Stimulated activated CD4-positive, alpha-beta T cell treated with anti-CD3 and anti-CD28 coated beads, Interleukin-2, amount 100 ng/mL, for 48 hours (primary cell): ENCODE measurements at regions not wholly inside any gene's neighbourhood (a gene's known extent, or its start where the extent isn't known, plus 50 kb on each side); places are given as distances from the start of the nearest gene placed in this dataset.
"Not testable (repeated sequence)": the region's sequence is repeated elsewhere in the genome, so short reads cannot be mapped to it uniquely, and the experiment has no call there.

Source experiments
- DNase-seq, 2 donors: peaks; one replicate each; pipeline ENCODE4 v3.0.0-alpha.2; 2020

- no peak for DNase-seq
These were observed 143.2 kb upstream of the TLE3 start for GRCh38 chr15:70240820-70241430.

- DNase-seq: no peak
These were observed 142.4 kb upstream of the TLE3 start for GRCh38 chr15:70240082-70240481.

DNA sequence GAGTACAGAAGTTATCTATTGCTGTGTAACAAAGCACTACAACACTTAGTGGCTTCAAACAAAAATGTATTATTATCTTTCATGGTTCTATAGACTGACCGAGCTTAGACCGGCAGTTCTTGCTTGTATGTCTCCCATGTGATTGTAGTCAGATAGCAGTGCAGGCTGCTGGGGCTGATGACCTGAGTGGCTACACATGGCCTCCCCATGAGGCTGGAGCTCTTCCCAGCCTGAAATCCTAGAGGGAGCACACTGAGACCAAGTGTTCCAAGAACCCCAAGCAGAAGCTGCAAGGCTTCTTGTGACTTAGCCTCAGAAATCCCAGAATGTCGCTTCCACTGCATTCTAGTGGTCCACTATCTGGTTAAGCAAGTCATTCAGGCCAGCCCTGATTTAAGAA, 141.2 kb upstream of the TLE3 start:
- DNase-seq: no peak

- DNase-seq: no peak
These were observed 139.9 kb upstream of the TLE3 start for GRCh38 chr15:70237626-70238025.

DNA sequence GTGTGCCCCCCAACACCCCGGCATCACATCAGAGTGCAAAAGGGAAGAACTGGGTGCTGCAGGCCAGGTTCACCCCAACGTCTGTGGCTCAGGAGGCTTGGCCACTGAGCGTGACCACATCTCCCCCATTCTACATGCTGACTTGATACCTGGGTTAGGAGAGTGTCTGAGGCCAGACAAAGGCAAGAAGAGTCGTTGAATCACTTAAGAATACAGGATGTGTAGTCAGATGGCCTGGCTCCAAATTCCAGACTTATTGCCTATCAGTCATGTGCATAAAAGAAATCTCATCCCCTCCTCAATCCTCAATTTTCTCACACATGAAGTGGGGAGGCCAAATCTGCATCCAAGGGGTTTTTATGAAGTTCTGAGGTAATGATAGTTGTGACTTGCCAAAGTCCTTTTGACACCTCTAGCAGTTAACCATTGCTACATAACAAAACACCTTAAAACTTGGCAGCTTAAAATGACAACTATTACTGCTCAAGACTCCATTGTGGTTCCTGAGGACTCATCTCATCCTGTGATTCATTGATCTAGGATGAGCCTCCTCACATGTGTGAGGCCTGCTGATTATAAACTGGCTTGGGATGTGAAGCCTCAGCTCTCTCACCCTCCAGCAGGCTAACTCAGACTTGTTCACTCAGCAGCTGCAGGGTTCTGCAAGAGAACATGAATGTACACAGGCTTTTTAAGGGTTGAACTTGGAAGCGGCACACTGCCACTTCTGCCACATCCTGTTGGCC, 138.8 kb upstream of the TLE3 start:
- no peak for DNase-seq

- DNase-seq: no peak
These were observed 137.6 kb upstream of the TLE3 start for GRCh38 chr15:70235347-70235746.

DNA sequence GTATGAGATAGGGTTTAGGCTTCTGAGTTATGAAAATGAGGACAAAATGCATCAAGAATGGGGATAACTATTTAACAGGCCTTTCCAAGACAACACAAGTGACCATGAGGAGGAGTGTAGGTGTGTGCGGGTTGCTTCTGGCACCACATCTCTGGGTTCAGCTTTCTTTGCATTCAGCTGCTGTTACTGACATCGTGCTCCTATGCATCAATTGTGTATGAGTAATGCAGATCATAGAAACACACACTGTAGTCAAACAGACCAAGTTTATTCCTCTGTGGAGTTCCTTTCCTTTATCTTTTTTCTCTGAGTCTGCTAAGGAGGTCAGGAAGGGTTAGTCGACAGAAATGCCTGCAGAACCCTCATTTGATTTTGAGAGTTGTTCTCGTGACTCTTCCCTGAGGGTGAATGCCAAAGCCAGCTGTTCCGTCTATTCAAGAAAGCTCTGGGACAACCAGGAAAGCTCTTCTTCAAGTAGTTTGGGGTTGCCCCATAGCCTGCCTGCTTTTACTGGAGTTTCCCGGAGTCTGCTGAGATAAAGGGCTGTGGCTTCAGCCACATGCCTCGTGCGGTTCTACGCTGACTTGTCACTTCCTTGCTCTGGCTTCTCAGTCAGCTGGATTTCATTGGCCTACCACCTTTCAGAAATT, 136.7 kb upstream of the TLE3 start:
- no peak for DNase-seq

DNA sequence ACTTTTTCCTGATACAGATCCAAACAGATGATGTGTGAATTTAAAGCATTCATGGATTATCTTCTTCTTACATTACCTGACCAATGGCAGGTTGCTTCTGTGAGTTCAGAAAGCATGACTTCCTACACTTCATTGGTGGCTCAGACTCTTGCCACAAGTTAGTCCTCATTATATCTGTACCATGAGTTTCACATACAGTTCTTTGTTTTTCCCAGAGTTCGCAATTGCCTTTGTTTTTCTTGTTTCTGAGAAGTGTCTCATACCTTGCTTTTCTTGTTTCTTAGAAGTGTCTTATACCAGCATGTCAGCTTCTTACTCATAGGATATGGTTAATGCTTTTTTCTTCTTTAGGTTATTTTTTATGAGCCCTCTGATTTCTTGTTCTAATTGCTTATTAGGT, 133.8 kb upstream of the TLE3 start:
- DNase-seq: no peak

GRCh38 chr15:70227918-70228317, 130.2 kb upstream of the TLE3 start:
- DNase-seq: not testable (repeated sequence)

DNA sequence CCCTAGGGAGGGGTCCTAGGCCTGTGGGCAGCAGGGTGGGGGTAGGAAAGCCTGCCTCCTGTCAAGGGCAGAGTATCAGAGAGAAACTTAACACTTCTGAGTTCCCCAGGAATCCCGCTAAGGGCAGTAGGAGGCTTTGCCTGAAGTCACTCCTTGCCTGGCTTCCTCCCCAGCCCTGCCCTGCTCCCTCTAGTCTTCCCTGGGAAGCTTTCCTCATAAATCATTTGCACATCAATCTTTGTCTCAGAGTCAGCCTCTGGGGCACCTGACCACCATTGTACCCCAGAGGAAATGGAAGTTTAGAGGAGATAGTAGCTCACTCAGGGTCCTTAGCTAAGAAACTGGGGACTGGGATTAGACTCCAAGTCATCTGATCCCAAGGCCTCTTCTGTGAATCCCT, 129.4 kb upstream of the TLE3 start:
- DNase-seq: no peak

DNA sequence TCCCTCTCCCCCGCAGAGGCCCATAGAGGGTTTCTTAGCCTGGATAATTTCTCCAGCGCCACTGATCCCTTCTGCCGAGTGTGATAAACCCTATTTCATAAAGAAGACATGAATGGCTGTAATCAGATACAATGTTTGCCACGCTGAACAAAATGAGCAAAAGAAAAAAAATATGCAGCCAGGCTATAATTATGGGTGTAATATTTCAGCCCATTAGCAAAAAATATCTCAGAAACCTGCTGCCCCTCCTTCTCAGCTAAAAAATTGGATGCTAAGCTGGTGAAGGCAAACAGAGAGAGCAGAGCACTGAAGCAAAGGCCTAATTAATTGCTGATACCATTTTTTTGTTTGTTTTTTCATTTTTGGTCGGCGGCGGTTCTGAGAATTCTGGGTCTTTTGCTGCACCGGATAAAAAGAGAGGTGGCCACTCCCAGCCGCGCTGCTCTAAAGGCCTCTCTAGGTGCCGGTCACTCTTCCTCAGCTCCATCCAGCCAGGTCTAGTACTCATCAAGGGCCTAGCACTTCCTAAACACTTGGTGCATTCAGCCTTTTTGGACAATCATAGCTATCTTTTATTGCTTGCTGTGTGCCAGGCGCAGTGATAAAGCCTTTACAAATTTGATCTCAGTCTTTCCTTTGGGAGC, 128.7 kb upstream of the TLE3 start:
- DNase-seq: no peak

- DNase-seq: no peak
These were observed 127.7 kb upstream of the TLE3 start for GRCh38 chr15:70225416-70225815.

GRCh38 chr15:70222606-70223005, 124.9 kb upstream of the TLE3 start:
- DNase-seq: no peak

GRCh38 chr15:70220490-70221096, 122.9 kb upstream of the TLE3 start:
- DNase-seq: no peak

- no peak for DNase-seq
These were observed 122.2 kb upstream of the TLE3 start for GRCh38 chr15:70219966-70220365.

- DNase-seq: no peak
These were observed 121.7 kb upstream of the TLE3 start for GRCh38 chr15:70219256-70219895.

- no peak for DNase-seq
These were observed 119.8 kb upstream of the TLE3 start for GRCh38 chr15:70217226-70218160.

DNA sequence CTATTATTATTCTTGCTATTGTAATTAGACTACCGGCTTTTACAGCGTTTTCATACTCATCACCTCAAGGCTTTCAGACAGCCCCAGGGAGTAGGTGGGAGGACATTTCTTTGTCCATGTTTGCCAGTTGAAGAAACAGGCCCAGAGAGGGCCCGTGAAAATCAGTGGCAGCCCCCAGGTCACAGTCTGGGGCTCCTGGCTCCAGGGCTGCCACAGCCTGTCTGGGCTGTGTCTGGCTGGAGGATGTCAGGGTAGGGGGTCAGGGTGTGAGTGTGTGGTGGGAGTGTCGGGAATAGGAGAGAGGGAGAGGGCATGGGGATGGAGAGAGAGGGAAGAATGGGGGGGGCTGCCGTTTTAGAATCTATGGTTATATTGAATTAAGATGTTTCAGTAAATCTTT, 118.2 kb upstream of the TLE3 start:
- DNase-seq: no peak

GRCh38 chr15:70214941-70215635, 117.4 kb upstream of the TLE3 start:
- DNase-seq: no peak

- no peak for DNase-seq
These were observed 116.6 kb upstream of the TLE3 start for GRCh38 chr15:70214276-70214675.

GRCh38 chr15:70213794-70214193, 116.1 kb upstream of the TLE3 start:
- DNase-seq: no peak
